RPMI8226 (cell line): ENCODE measurements at regions not wholly inside any gene's neighbourhood (a gene's known extent, or its start where the extent isn't known, plus 50 kb on each side); places are given as distances from the start of the nearest gene placed in this dataset.

Source experiments
- DNase-seq: peaks from one replicate; pipeline ENCODE4 v3.0.0-alpha.2; 2015

DNA sequence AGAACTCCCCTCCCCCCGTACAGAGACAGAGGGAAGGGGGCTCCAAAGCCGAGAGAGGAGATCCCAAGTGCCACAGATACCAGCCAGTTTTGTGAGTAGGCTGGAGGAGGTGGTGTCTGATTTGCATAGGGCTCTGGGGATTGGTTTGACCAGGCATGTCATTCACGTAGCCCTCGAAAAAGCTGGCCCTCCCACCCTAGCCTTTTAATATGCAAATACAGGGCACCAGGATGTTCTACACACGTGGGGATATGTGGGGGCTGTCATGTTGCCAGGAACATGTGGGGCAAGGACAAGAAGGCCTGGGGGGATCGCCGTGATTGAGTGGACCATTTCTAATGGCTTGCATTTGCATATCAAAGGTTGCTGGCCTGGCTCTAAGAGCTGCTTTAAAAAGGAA, 272.9 kb downstream of the PPP1R2C start:
- no peak for DNase-seq

DNA sequence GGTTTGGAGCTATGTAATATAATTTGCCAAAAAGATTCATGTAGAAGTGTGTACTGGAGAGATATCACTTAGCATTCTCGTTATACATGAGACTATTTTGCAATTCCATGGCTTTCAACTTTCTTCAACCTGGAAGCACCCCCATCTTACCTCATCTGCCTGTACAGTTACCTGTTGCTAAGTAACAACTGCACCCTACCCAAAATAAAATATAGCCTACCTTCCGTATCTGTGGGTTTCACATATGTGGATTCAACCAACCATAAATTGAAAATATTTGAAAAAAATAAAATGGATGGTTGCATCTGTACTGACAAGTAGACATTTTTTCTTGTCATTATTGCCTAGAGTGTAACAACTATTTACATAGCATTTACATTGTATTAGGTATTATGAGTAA, 278.3 kb downstream of the PPP1R2C start:
- DNase-seq, result no peak

DNA sequence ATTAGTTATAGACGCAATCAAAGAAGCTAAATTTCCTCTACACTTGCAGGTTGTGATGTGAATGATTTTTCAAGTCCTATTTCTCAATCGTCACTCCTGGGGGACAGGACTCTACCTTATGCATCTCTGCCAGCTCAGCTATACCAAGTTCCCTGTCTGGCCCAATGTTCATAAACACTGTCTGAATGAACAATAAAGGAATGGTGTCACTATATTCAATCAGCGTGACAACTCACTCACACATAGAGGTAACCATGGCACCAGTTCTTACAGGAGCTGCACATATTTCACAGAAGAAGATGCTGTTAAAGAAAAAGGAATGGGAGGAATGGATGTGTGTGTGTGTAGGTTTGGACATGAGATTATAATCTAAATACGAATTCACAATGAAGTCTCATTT, 280.6 kb downstream of the PPP1R2C start:
- DNase-seq, result no peak

DNA sequence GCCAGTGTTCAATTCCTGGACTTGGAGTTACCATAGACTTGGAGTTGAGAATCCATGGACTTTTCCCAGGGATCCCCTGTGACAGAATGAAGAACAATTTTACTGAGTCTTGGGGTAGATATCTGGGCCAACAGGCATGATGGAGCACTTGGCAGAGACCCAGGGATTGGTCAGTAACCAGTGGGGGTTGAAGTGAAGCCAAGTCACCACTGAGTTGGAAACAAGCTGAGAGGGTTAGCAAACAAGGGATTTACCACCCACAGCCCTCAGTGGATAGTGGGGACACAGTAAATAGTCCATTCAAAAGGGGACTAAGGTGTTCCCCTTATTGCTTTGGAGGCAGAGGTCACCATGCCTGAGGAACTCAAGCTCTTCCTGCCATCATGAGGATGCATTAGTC, 281.7 kb downstream of the PPP1R2C start:
- DNase-seq, result no peak

DNA sequence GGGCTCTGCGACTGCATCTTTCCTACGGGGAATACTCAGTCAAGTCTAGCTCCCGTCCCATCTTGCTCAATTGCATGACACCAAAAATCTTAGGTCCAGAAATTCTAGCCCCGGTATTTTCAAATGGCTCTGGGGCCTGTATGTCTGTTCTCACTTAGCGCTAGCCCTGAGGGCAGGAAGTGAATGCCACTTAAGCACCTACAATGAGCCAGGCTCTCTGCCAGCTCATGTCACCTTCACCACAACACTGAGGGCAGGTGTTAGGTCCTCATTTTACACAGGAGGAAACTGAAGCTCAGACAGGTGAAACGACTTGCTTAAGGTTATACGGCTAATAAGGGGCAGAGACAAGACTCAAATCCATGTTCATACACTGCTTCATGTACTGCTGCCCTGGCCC, 282.8 kb downstream of the PPP1R2C start:
- DNase-seq, result peak; percentile 64

DNA sequence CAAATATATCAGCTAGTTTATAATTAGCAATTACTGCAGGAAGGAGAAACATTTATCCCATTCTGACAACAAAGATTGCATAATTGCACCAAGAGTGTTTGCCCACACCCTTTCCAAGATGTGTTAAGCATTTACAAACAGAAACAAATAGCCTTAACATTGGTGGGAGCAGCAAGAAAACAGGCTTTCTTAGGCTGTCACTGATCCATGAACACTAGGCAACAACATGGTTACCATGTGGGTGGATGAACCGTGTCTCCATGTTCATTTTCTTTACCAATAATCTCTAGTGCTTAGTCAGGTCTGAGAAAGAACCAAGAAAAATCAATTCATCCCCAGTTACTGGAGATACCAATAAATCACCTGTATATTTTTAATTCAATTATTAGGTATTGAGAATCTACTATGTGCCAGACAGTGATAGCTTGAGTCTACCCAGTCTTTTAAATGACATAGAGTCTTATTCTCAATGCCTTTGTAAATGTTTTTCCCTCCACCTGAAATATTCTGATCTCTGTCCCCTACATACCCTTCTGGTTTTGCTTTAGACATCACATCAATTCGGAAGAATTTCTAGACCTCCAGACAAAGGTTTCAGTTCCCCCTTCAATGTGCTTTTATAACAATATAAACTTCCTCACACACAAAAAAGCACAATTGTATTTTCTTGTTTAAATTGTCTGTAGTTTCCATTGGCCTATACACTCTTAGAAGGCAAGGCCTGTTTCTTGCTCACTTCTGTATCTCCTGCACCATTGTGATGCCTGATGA, 286.6 kb downstream of the PPP1R2C start:
- peak; percentile 2 for DNase-seq

DNA sequence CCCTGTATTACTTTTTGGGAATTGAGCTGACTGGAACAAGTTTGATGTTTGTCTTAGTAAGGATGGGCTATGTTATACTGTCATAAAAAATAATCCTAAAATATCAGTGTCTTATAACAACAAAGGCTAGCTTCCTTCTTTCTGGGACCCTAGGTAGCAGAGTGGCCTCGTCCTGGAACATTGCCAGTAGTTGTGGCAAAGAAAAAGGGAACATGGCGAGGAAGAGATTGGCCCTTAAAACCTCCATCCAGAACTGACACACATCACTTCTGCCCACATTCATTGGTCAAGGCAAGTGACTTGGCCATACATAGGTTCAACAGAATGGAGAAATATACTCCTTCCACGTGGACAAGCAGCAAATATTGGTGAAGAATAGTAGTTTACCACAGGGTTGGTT, 287.9 kb downstream of the PPP1R2C start:
- peak; percentile 3 for DNase-seq

DNA sequence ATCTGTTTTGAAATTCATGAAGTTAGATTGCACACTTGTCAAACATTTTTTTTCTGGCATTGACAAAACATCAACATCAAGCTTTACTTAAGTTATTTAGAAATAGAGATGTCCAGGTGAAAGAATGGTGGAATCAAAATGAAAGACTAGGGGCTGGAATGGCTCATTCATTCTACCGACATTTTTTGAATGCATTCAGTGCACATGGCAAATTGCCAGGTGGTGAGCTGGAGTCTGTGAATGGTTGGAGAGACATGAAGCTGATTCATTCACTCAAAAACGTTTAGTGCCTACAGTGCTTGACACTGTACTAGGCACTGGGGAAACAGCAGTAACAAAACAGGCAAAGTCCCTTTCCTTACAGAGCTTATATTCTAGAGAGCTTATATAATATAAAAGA, 292.4 kb downstream of the PPP1R2C start:
- no peak for DNase-seq

DNA sequence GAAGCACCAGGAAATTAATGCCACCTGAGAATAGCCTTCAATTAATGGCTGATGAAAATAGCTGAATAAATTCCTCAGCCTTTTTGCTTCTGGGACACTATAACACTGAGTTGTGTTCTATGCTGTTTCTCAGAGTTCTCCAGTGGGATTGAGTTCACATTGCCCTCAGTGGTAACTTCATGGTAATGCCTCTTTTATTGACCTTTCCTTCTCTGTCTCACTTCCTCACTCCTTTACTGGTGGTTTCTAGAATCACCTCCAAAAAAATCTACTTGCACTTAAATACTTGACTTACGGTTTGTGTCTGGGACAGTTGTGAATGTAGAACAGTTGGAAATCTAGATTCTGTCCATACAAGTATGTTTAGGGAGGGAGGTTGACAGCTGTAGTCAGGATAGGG, 293.7 kb downstream of the PPP1R2C start:
- DNase-seq, result no peak

DNA sequence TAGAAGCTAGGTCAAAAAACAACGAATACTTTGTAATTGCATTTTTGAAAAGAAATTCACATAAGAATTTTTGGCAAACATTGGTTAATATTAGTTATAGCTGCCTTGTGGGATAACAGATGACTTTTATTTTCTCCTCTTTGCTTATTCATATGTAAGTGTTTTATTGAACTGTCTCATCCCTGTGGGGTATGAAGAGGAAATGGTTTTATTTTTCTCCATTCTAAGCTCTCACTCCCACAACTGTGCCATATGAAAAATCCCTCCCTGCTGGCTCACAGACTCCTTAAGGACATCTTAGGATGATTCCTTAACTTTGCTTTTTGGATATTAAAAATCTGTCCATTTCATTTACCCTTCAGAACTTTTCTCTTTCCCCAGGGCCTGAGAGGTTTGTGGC, 300.6 kb downstream of the PPP1R2C start:
- DNase-seq, result no peak

DNA sequence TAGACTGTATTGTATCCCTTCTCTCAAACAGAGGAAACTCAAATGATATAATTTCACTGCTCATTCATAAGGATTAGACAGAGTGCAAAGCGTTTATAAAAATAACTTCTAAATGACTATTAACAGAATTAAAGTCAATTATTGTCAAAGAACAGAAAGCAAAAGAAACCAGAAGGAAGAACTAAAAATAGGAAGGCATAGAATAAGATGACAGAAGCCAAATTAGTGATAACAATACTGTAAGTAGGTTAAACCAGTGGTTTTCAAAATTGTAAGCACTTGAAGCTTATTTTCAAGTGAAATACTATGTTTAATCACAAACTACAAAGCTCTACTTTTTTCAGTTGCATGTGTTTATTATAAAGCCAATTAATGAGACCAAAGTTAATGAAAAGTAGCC, 305.2 kb downstream of the PPP1R2C start:
- no peak for DNase-seq

DNA sequence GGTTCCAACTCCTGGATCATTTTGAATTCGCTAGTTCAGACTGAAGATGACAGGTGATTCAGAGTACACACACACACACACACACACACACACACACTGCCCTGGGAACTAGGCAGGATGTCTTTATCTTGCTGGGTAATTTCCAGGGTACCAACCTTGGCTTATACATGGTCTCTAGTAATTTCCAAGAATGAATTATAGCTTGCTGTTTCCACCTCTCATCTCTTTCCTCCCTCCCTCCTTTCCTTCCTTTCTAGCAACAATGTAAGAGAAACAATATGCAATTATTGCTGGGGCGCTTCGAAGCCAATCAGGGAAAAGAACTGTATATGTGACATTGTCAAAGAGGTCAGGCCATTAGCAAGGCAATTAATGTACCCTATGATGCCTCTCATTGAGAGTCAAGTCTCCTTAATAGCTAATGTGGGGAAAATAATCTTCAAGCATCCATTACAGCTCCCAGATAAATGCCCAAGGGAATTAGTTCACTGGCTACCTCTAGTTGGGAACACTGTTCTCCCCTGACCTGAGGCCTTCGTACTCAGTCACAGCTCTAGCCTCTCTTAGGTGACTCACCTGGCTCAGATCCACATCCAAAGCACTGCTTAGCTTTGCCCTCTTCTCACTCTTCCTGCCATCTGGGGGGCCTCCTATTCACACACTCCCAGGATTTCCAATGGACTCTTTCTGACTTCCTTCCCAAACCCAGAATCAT, 311.5 kb downstream of the PPP1R2C start:
- DNase-seq, result no peak

DNA sequence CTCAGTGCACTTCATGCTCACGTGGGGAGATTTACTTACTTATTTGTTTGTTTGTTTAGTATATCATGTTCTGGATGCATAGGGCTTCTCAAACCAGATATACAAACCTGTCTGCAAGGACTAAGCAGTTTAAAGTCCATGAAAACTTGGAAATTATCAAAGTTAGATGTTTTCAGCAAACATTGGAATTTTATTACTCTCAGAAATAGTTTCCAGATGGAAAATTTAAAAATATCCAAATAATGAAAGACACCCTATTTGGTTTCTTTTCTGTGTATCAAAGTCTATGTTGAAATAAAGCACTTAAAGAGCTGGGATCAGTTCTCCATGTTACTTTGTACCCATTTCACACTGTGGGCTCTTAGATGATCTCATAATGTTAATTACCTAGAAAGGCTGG, 312.1 kb downstream of the PPP1R2C start:
- no peak for DNase-seq

DNA sequence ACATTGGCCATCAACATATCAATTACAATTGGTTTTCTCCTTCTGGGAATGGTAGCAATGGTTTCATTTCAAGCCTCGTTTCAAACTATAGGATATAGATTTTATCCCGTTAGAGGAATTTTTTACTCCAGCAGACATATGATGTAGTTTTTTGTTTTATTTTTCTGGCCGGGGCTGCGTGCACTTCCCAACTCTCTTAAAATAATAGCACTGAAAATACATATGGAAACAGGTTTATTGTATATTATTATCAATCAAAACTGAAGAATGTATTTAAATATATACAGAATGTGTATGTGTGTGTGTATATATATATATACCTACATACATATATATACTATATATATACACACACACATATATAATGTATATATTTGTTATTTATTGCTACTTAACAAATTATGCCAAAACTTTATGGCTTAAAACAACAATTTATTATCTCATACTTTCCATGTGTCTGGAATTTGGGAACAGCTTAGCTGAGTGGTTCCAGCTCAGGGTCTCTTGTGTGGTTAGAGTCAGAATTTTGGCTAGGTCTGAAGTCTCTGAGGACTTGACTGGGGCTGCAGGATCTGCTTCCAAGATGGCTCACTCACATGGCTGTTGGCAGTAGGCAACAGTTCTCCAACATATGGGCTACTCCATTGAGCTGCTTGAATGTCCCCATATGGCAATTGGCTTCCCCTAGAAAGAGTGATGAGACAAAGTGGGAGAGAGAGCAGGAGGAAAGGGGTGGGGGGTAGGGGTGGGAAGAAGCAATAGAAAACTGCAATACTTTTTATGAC, 314.1 kb downstream of the PPP1R2C start:
- no peak for DNase-seq

DNA sequence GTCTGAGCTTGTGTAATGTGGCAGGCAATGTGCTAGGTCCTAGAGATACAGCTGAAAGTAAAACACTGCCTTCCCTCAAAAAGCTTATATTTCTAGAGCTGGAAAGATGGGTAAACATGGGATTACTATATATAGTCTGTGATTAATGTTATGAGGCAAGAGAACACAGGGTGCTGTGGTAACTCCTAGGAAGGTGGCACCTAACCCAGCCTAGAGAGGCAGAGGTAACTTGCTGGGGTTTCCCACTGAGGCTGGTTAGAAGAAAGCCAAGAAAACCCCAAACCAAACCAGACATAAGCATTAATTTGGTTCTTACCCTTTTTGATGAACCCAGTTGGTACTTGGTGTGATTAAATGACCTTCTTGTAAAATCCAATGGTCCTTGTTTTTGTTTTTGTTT, 315.0 kb downstream of the PPP1R2C start:
- DNase-seq, result no peak

DNA sequence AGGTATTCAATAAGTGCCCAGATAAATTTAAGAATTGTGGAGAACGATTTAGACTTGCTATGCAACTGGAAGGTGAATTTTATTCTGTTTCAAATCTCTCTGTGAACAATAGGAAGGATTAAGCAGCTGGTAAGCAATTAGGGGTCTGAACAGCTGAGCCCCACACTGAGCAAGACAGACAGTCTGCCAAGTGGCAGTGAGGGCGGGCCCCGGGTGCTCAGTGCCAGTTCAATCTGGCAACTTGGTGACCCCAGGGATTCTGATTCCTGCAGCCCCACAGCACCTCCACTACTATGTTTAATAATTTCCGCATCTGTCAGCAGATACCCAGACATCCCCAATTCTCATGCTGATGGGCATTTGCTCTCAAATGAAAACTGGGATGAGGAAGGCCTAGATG, 317.3 kb downstream of the PPP1R2C start:
- no peak for DNase-seq

DNA sequence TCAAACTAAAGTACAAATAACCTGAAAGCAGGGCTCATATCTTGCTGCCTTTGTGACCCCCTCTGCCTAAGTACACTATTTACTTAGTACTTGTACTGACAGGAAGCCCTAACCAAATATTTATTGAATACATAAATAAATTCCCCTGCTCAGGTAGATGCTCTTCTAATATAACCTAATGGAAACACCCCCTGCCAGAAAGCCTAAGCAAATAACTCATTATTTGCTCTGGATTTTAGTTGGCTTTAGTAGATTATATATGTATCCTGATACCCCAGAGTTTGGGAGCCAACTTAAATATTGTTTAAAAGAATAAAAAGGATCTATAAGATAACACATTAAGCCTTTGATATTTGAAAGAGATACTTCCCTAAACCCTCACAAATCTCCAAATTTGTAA, 318.2 kb downstream of the PPP1R2C start:
- no peak for DNase-seq

DNA sequence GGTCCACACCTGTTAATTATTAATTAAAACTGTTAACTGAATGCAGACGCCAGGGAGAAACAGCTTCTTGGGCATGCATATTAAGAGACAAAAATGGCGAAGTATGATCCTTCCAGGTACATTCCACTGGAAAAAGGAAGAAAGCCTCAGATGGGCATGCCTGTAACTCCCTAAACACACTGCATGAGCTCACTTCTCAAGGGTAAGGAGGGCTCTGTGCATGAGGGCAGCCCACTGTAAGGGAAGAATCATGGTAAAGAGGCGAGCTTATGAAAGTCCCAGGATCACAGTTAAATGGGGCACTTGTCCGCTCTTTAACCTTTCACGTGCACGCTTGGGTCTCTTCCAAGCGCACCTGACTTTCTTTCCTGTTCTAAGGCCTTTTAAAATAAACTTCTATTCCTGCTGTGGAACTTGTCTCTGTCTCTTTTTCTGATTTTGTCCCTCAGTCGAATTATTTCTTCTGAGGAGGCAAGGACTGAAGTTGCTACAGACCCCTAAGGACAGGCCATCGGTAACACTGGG, 321.7 kb downstream of the PPP1R2C start:
- DNase-seq, result peak; percentile 7

DNA sequence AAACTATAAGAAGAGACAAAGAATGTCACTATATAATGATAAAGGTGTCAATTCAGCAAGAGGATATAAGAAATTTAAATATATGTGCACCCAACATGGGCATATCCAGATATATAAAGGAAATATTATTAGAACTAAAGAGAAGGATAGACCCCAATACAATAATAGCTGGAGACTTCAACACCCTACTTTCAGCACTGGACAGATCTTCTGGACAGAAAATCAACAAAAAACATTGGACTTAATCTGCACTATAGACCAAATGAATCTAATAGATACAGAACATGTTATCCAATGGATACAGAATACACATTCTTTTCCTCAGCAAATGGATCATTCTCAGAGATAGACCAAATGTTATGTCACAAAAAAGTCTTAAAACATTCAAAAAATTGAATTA, 327.7 kb downstream of the PPP1R2C start:
- DNase-seq, result no peak

DNA sequence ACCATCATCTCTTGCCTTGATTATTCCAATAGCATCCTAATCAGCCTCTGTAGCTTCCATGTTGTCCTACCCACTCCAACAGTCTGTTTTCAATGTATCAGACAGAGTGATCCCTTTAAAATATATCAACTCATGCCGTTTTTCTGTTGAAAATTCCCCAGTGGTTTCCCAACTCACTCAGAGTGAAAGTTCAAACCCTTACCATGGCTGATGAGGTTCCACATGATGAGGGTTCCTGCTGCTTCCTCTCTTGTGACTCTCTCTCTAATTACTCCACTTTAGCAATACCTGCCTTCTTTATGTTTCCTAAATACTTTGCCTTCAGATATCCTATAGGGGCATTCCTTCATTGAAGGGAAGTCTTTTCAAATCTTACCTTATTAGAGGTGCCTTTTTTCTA, 334.7 kb downstream of the PPP1R2C start:
- no peak for DNase-seq

DNA sequence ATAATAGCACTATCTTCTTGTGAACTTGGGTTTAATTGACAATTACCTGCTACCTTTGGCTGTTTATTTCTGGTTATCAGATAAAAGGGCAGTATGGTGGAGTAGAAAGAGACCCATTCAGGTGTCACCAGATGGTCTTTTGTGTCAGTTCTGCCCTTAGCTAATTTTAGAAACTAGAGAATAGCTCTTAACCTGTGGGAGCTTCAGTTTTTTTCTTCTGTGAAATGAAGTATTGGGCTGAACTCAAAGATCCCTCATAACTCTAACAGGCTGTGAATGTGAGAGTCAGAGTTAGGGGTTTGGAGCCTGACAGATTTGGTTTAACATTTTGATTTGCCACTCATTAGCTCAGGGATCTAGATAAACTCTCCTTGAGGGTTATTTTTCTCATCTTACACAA, 335.2 kb downstream of the PPP1R2C start:
- no peak for DNase-seq

DNA sequence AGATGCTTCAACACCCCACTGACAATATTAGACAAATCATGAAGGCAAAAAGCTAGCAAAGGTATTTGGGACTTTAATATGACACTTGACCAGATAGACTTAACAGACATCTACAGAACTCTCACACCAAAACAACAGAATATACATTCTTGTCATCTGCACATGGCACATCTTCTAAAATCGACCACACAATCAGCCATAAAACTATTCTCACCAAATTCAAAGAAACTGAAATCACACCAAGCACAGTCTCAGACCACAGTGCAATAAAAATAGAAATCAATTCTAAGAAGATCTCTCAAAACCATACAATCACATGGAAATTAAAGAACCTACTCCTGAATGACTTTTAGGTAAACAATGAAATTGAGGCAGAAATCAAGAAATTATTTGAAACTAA, 340.8 kb downstream of the PPP1R2C start:
- DNase-seq, result no peak

DNA sequence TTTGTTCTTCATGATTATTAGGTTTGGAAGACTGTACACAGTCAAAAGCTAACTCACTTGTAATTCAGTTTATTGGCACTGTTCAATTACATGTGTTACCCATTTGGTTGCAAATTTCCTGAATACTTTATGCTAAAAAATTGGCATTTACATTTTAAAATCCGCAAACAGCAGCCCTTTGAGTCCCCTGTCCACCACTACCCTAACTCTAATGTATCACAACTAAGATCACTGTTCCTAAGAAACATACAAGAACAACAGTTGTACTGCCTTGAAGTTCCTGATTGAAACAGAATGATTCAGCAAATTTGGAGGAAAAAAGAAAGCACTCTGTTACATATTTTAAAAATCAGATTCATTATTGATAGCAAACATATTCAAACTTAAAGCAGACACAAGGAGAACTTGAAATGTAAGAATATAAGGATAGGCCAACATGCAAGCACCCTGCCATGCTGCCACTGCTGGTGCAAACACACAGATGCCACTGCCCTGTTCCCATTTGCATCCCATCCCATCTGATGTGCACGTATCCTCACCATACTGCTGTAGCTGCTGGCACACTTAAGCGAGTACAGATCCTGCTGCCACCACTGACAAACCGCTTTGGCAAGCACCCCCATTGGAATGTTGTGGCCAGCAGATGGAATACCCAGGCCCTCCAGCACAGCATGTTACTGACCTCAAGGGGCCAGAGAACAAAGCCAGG, 343.4 kb downstream of the PPP1R2C start:
- DNase-seq, result no peak
